Gastroesophageal sphincter (tissue), 3 donors: ENCODE measurements at regions not wholly inside any gene's neighbourhood (a gene's known extent, or its start where the extent isn't known, plus 50 kb on each side); places are given as distances from the start of the nearest gene placed in this dataset.

Source experiments
- CTCF ChIP-seq, 4 experiments: fragments of 200-600 bp in 2 of 4; fragments of 450-650 bp in 2 of 4; sonication (generic) in 1 of 4; IDR thresholded peaks; one replicate each; pipeline ENCODE4 v1.5.1; 2017 to 2019; ENCODE audit warnings: antibody characterized with exemption in 4 of 4, mild to moderate bottlenecking in 2 of 4, moderate library complexity in 2 of 4
- EP300 ChIP-seq: sonication (generic); formaldehyde crosslinking; IDR thresholded peaks from one replicate; pipeline ENCODE4 v1.6.1; 2017; ENCODE audit warnings: antibody characterized with exemption, mild to moderate bottlenecking
- POLR2A ChIP-seq, 2 donors: fragments of 450-650 bp; IDR thresholded peaks; one replicate each; pipeline ENCODE4 v1.6.1; 2017; ENCODE audit warnings: antibody characterized with exemption in 2 of 2, mild to moderate bottlenecking in 2 of 2, moderate library complexity in 1 of 2
- POLR2AphosphoS5 ChIP-seq: sonication (generic); formaldehyde crosslinking; IDR thresholded peaks from one replicate; pipeline ENCODE4 v1.6.1; 2017; ENCODE audit warnings: antibody characterized with exemption

GRCh38 chr2:204159526-204159925 is 223.0 kb downstream of the ICOS start:
- no peak for TF ChIP-seq CTCF (IDR thresholded peaks at IDR 0.05)
- TF ChIP-seq POLR2A (IDR thresholded peaks at IDR 0.05), result no peak
- no peak for TF ChIP-seq EP300
- no peak for TF ChIP-seq POLR2AphosphoS5
